Endothelial cell of umbilical vein (primary cell): ENCODE measurements at regions not wholly inside any gene's neighbourhood (a gene's known extent, or its start where the extent isn't known, plus 50 kb on each side); places are given as distances from the start of the nearest gene placed in this dataset.

Experiments used
- BruUV-seq: library from RNA; stranded (reverse); fragments of 400-500 nt; replicated peaks from 2 replicates; lab custom pipeline; 2021; lab: Mats Ljungman, UMichigan
- CTCF ChIA-PET: fragments of 300-600, 350-600 bp; sonication (Branson Sonifier 250); formaldehyde crosslinking; loops from one replicate; lab custom pipeline; 2021; ENCODE audit warnings: antibody characterized with exemption, inconsistent platforms; lab: Charles Lee
- POLR2A ChIA-PET: fragments of 300-600, 350-600 bp; sonication (Branson Sonifier 250); formaldehyde crosslinking; loops from one replicate; lab custom pipeline; 2021; ENCODE audit warnings: antibody characterized with exemption, inconsistent platforms; lab: Charles Lee
- DNase-seq: peaks from one replicate; pipeline ENCODE4 v3.0.0-alpha.2; 2011; ENCODE audit warnings: low read depth, low spot score
- FAIRE-seq: peaks from 2 replicates; lab custom pipeline; 2011; peaks lifted over from hg19 to GRCh38; lab: Jason Lieb, UNC
- H2AFZ ChIP-seq: 2 replicates; pipeline ENCODE4 v1.6.0; 2012; ENCODE audit warnings: low read depth, low read length, control low read depth, inconsistent platforms
- H3K27ac ChIP-seq: 2 replicates; pipeline ENCODE4 v1.5.1; 2011; ENCODE audit warnings: low read depth, mild to moderate bottlenecking, control low read depth, low read length, moderate library complexity; ENCODE audit not compliant: insufficient read depth
- H3K27me3 ChIP-seq, 2 experiments: 2 replicates each; pipeline versions ENCODE4 v1.6.0 to v1.6.1; 2011; ENCODE audit warnings: low read length in 2 of 2, mixed read lengths in 1 of 2; ENCODE audit not compliant: control insufficient read depth in 2 of 2, insufficient read depth in 2 of 2
- H3K36me3 ChIP-seq, 2 experiments: 2 replicates in 1 of 2; 3 replicates in 1 of 2; pipeline ENCODE4 v1.5.1; 2011; ENCODE audit warnings: low read length in 2 of 2, mild to moderate bottlenecking in 1 of 2, moderate library complexity in 1 of 2; ENCODE audit not compliant: control insufficient read depth in 2 of 2, insufficient read depth in 2 of 2; ENCODE audit errors: extremely low read depth in 1 of 2
- H3K4me1 ChIP-seq: 3 replicates; pipeline ENCODE4 v1.5.1; 2011; ENCODE audit warnings: mild to moderate bottlenecking, low read length; ENCODE audit not compliant: control insufficient read depth, insufficient read depth; ENCODE audit errors: extremely low read depth
- H3K4me2 ChIP-seq: 2 replicates; pipeline ENCODE4 v1.6.1; 2011; ENCODE audit warnings: low read length, control low read depth, mixed read lengths; ENCODE audit not compliant: insufficient read depth
- H3K4me3 ChIP-seq, 3 experiments: fragments of 200-600 bp in 1 of 3; sonication (generic), shearing (Covaris generic) in 1 of 3; replicated peaks in 1 of 3; 2 replicates each; pipeline ENCODE4 v1.5.1; 2011 to 2016; ENCODE audit warnings: control low read depth in 3 of 3, low read length in 3 of 3, mild to moderate bottlenecking in 2 of 3, inconsistent platforms in 1 of 3, low read depth in 1 of 3, moderate library complexity in 1 of 3; ENCODE audit not compliant: insufficient read depth in 1 of 3
- H3K79me2 ChIP-seq: 2 replicates; pipeline ENCODE4 v1.6.0; 2012; ENCODE audit warnings: low read length, inconsistent platforms; ENCODE audit not compliant: control insufficient read depth, insufficient read depth
- H3K9ac ChIP-seq: replicated peaks from 2 replicates; pipeline ENCODE3; 2011; ENCODE audit warnings: low read length, control low read depth; ENCODE audit not compliant: insufficient read depth; ENCODE audit errors: extremely low read depth
- H3K9me1 ChIP-seq: replicated peaks from 3 replicates; pipeline ENCODE4 v1.6.0; 2011; ENCODE audit warnings: mild to moderate bottlenecking, low read length; ENCODE audit not compliant: control insufficient read depth, insufficient read depth; ENCODE audit errors: extremely low read depth
- H3K9me3 ChIP-seq: replicated peaks from 2 replicates; pipeline ENCODE4 v1.5.1; 2012; ENCODE audit warnings: low read length, inconsistent platforms; ENCODE audit not compliant: control insufficient read depth, insufficient read depth
- H4K20me1 ChIP-seq: replicated peaks from 2 replicates; pipeline ENCODE3; 2011; ENCODE audit warnings: mild to moderate bottlenecking, low read length; ENCODE audit not compliant: control insufficient read depth, insufficient read depth; ENCODE audit errors: extremely low read depth
- FOS ChIP-seq: IDR thresholded peaks from 2 replicates; pipeline ENCODE4 v1.6.1; 2011; ENCODE audit warnings: mild to moderate bottlenecking, low read length, moderate library complexity, borderline replicate concordance; ENCODE audit not compliant: insufficient read depth
- GATA2 ChIP-seq: IDR thresholded peaks from 2 replicates; pipeline ENCODE4 v1.7.0; 2011; ENCODE audit warnings: low read depth, mild to moderate bottlenecking, moderate library complexity, mixed read lengths, low read length; ENCODE audit not compliant: insufficient read length, insufficient read depth
- JUN ChIP-seq: IDR thresholded peaks from 2 replicates; pipeline ENCODE4 v1.6.1; 2011; ENCODE audit warnings: borderline replicate concordance, low read depth; ENCODE audit not compliant: insufficient read length, insufficient read depth
- MYC ChIP-seq: IDR thresholded peaks from one replicate; pipeline ENCODE4 v1.6.1; 2011; ENCODE audit warnings: mild to moderate bottlenecking, low read depth, low read length
- POLR2A ChIP-seq: IDR thresholded peaks from 2 replicates; pipeline ENCODE4 v1.6.1; 2012; ENCODE audit warnings: low read depth, mild to moderate bottlenecking, control low read depth, low read length
- dilution Hi-C: fragments of 300-500 bp; cut with MboI; formaldehyde crosslinking; loops from one replicate; pipeline ENCODE4 v1.15.0; 2019; ENCODE audit warnings: low sequenced_read_pairs; ENCODE audit not compliant: extremely low pct_ligation_motif_present
- intact Hi-C: fragments of 100-400 bp; cut with micrococcal nuclease; formaldehyde crosslinking; loops from one replicate; pipeline ENCODE4 v1.10.0; 2022

DNA sequence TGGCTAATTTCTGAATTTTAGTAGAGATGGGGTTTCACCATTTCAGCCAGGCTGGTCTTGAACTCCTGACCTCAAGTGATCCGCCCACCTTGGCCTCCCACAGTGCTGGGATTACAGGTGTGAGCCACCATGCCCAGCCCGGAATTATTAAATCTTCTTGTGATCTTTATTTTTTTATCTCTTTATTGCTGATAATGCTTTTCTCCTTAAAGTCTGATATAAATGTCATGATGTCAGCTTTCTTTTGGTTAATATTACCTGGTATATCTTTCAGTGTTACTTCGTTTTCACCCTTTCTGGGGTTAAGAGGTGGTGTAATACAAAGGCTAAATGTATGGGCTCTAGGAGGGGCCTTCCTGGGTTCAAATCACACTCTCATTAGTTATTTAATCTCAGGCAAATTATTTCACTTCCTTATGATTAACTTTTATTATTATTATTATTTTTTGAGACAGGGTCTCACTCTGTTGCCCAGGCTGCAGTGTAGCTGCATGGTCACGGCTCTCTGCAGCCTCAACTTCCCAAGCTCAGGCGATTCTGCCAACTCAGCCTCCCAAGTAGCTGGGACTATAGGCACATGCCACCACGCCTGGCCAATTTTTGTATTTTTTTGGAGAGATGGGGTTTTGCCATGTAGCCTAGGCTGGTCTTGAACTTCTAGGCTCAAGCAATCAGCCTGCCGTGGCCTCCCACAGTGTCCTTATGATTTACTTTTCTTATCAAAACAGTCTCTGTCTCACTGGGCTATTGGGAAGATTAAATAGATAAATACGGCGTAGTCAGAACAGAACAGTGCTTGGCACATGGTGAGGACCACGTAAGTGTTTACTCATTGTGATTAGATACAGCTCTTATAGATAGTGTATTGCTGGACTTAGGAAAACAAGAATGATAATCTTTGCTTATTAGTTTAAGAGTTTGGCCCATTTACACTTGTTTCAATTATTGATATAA, 216.5 kb downstream of the URB2 start:
- FAIRE-seq (no peak), DNase-seq (no peak)
- H2AFZ ChIP-seq: no peak overlapping the region
- TF ChIP-seq JUN (no peak), POLR2A (no peak)
- no peaks in the 10 kb centered on the region for H4K20me1 ChIP-seq
- dilution Hi-C loops: no loop called here
- H3K9me3 ChIP-seq: no peaks in the 10 kb centered on the region
- H3K4me1 ChIP-seq: no peaks in the 10 kb centered on the region
- no peak overlapping the region for H3K4me2 ChIP-seq
- ChIA-PET CTCF (no interaction called here), POLR2A (no interaction called here)
- H3K9ac ChIP-seq: no peak overlapping the region
- BruUV-seq: no TSS peak
- intact Hi-C loops: loop anchor here (10.0 kb wide), 2 partner anchors 322 to 472 kb away; no protein-coding TSS in a partner anchor
- no peaks in the 10 kb centered on the region for H3K79me2 ChIP-seq
- no peaks in the 10 kb centered on the region for H3K36me3 ChIP-seq
- H3K9me1 ChIP-seq: no peaks in the 10 kb centered on the region
- H3K4me3 ChIP-seq: no peak overlapping the region
- H3K27ac ChIP-seq: no peak overlapping the region
- no peaks in the 10 kb centered on the region for H3K27me3 ChIP-seq

DNA sequence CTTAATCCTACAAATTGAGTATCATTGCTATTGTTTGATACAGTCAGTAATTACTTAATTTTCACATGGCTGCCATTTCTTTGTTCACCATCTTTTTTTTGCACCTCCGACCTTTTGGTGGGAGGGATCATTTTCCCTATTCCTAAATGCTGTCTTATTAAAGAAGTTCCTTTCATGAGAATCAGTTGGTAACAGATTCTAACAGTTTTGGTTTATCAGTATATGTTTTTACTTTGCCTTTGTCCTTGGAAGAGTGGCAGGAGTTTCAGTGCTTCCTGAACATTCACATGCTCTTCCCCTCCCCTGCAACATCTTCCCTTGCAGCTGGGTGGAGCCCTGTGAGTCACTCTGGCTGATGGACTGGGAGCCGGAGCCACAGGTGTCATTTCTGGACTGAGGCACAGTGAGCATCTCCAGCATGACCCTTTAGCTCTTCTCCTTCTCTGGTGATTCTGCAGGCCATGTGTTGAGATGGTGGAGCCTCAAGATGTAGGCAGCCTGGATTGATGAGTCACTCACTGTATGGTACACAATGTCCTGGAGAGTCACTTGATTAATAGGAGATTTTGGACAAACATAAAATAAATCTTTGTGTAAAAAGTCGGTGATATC, 217.7 kb downstream of the URB2 start:
- no peaks in the 10 kb centered on the region for H3K4me1 ChIP-seq
- no peaks in the 10 kb centered on the region for H3K9me3 ChIP-seq
- no TSS peak for BruUV-seq
- dilution Hi-C loops (no loop called here), intact Hi-C loops (loop anchor here (10.0 kb wide), 2 partner anchors 321 to 471 kb away; no protein-coding TSS in a partner anchor)
- no peak overlapping the region for H3K4me3 ChIP-seq
- H3K9me1 ChIP-seq: no peaks in the 10 kb centered on the region
- H3K36me3 ChIP-seq: no peaks in the 10 kb centered on the region
- H3K27me3 ChIP-seq: no peaks in the 10 kb centered on the region
- peak; percentile 33 for TF ChIP-seq FOS
- peak; percentile 6 for TF ChIP-seq JUN
- no peak for TF ChIP-seq GATA2
- no peak for TF ChIP-seq MYC
- no peaks in the 10 kb centered on the region for H3K79me2 ChIP-seq
- H4K20me1 ChIP-seq: no peaks in the 10 kb centered on the region
- no peak for FAIRE-seq
- no peak overlapping the region for H3K27ac ChIP-seq
- CTCF ChIA-PET: no interaction called here
- no peak overlapping the region for H3K9ac ChIP-seq
- POLR2A ChIA-PET: no interaction called here
- no peak for DNase-seq
- no peak overlapping the region for H3K4me2 ChIP-seq
- no peak overlapping the region for H2AFZ ChIP-seq
